Body of pancreas (tissue), 4 donors: ENCODE measurements at regions not wholly inside any gene's neighbourhood (a gene's known extent, or its start where the extent isn't known, plus 50 kb on each side); places are given as distances from the start of the nearest gene placed in this dataset.
A peak's percentile ranks its signal among the peaks of the same experiment; 100 is the strongest.

ENCODE experiments used
- ATAC-seq: fragments of 150-250 bp; one replicate; pipeline ENCODE4 v1.9.1; 2016
- DNase-seq, 4 donors: peaks; one replicate each; pipeline ENCODE4 v3.0.0-alpha.2; 2019
- H3K27ac ChIP-seq, 4 donors: fragments of 200-600 bp; sonication (generic); 1 replicate in 3 of 4; 2 replicates in 1 of 4; pipeline versions ENCODE4 v1.5.1 to v1.6.1; 2016 to 2019; ENCODE audit warnings: mild to moderate bottlenecking in 1 of 4, mixed read lengths in 1 of 4, moderate library complexity in 1 of 4
- H3K27me3 ChIP-seq, 2 donors: fragments of 200-600 bp; sonication (generic); one replicate each; pipeline ENCODE4 v1.6.0; 2016; ENCODE audit warnings: mild to moderate bottlenecking in 1 of 2
- H3K36me3 ChIP-seq, 2 donors: fragments of 200-600 bp; sonication (generic); replicated peaks in 1 of 2; 2 replicates each; pipeline ENCODE4 v1.5.1; 2016; ENCODE audit warnings: low read depth in 2 of 2; ENCODE audit not compliant: insufficient read depth in 1 of 2
- H3K4me1 ChIP-seq: fragments of 200-600 bp; sonication (generic); one replicate; pipeline ENCODE4 v1.6.0; 2016
- H3K4me3 ChIP-seq, 2 donors: fragments of 200-600 bp; sonication (generic); 1 replicate in 1 of 2; 2 replicates in 1 of 2; pipeline ENCODE4 v1.5.1; 2016 to 2019
- H3K9me3 ChIP-seq, 3 donors: fragments of 200-600 bp; sonication (generic); 1 replicate in 2 of 3; 2 replicates in 1 of 3; pipeline ENCODE4 v1.5.1; 2016
- POLR2A ChIP-seq, 3 donors: fragments of 450-650 bp; IDR thresholded peaks; one replicate each; pipeline ENCODE4 v1.6.1; 2016; ENCODE audit warnings: antibody characterized with exemption in 3 of 3, mild to moderate bottlenecking in 2 of 3
- whole genome bisulfite sequencing, 2 donors: methylation state at CpG; one replicate each; pipeline ENCODE4 v1.1.5; 2017; 5-methylcytosine and 5-hydroxymethylcytosine counted together
- intact Hi-C: fragments of 100-400 bp; cut with DNase I; formaldehyde crosslinking; loops from one replicate; pipeline ENCODE4 v1.15.1; 2023
- TF ChIP-seq, protein P1 (sequence below), 7 experiments: fragments of 450-650 bp in 4 of 7; fragments of 200-600 bp in 3 of 7; sonication (generic) in 3 of 7; IDR thresholded peaks; one replicate each; pipeline ENCODE4 v1.5.1; 2016 to 2019; ENCODE audit warnings: antibody characterized with exemption in 7 of 7

DNA sequence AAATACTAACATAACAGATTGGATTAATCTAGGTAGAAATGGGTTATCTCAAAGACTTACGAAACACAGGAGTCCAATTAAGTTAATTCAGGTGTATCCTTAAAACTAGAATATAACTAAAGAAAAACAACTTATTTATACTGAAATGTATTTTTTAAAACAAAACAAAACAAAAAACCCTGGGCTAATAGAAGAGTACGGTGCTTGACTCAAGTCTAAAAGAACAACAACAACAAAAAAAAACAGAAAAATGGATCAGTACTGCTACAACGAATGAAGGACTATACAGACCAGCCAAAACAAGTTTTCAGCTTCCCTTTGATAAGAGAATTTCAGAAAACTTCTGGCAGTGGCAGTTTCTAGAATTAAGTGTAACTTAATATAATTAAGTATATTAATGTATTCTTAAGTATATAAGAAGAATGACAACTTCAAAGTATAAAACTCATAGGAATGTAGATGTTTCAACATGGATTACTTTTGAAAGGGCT lies 120.1 kb upstream of the EGLN3 start:
- DNase-seq (no peak), ATAC-seq (no peak)
- H3K4me3 ChIP-seq: no peak overlapping the region
- no peaks in the 10 kb centered on the region for H3K4me1 ChIP-seq
- no peaks in the 10 kb centered on the region for H3K9me3 ChIP-seq
- H3K27me3 ChIP-seq: no peaks in the 10 kb centered on the region
- WGBS, 2 donors: 75 to 82% methylated on average over 3 of the region's 3 CpGs
- H3K36me3 ChIP-seq: no peaks in the 10 kb centered on the region
- no peak for TF ChIP-seq POLR2A (IDR thresholded peaks at IDR 0.05)
- TF ChIP-seq, protein P1, sequence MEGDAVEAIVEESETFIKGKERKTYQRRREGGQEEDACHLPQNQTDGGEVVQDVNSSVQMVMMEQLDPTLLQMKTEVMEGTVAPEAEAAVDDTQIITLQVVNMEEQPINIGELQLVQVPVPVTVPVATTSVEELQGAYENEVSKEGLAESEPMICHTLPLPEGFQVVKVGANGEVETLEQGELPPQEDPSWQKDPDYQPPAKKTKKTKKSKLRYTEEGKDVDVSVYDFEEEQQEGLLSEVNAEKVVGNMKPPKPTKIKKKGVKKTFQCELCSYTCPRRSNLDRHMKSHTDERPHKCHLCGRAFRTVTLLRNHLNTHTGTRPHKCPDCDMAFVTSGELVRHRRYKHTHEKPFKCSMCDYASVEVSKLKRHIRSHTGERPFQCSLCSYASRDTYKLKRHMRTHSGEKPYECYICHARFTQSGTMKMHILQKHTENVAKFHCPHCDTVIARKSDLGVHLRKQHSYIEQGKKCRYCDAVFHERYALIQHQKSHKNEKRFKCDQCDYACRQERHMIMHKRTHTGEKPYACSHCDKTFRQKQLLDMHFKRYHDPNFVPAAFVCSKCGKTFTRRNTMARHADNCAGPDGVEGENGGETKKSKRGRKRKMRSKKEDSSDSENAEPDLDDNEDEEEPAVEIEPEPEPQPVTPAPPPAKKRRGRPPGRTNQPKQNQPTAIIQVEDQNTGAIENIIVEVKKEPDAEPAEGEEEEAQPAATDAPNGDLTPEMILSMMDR (IDR thresholded peaks at IDR 0.05): no peak
- intact Hi-C loops: no loop called here
- no peak overlapping the region for H3K27ac ChIP-seq

- WGBS, 2 donors: 56 to 68% methylated on average over 3 of the region's 3 CpGs
- no peak overlapping the region for H3K27ac ChIP-seq
- no peaks in the 10 kb centered on the region for H3K27me3 ChIP-seq
- H3K36me3 ChIP-seq: no peaks in the 10 kb centered on the region
- no peaks in the 10 kb centered on the region for H3K9me3 ChIP-seq
- TF ChIP-seq, protein P1 (IDR thresholded peaks at IDR 0.05): no peak
- TF ChIP-seq POLR2A (IDR thresholded peaks at IDR 0.05): no peak
- H3K4me1 ChIP-seq: no peaks in the 10 kb centered on the region
- DNase-seq (no peak), ATAC-seq (peak; percentile 30)
- H3K4me3 ChIP-seq: no peak overlapping the region
- intact Hi-C loops: loop anchor here (10.0 kb wide), 1 partner anchor 115 kb away; the partner anchor contains the start of gene EGLN3
These were observed 119.1 kb upstream of the EGLN3 start for GRCh38 chr14:34069854-34070582.

DNA sequence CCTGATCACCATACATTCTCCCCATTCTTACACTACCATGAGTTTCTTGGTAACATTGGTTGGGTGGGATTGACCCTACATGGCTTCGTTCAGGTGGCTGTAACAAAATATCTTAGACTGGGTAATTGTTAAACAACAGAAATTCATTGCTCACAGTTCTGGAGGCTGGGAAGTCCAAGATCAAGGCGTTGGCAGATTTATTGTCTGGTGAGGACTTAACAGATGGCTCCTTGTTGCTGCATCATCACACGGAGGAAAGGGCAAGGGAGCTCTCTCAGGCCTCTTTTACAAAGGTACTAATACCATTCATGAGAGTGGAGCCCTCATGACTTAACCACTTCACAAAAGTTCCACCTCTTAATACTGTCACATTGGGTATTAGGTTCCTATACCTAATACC lies 116.7 kb upstream of the EGLN3 start:
- 92% methylated on average over 3 of the region's 3 CpGs for WGBS, 2 donors
- TF ChIP-seq, protein P1 (IDR thresholded peaks at IDR 0.05): no peak
- TF ChIP-seq POLR2A (IDR thresholded peaks at IDR 0.05): no peak
- Histone ChIP-seq H3K4me3 (no peak overlapping the region), H3K27me3 (no peaks in the 10 kb centered on the region), H3K36me3 (no peaks in the 10 kb centered on the region), H3K27ac (no peak overlapping the region), H3K4me1 (no peaks in the 10 kb centered on the region), H3K9me3 (no peaks in the 10 kb centered on the region)
- ATAC-seq: no peak
- DNase-seq: no peak
- intact Hi-C loops: loop anchor here (10.0 kb wide), 1 partner anchor 113 kb away; the partner anchor contains the start of gene EGLN3

DNA sequence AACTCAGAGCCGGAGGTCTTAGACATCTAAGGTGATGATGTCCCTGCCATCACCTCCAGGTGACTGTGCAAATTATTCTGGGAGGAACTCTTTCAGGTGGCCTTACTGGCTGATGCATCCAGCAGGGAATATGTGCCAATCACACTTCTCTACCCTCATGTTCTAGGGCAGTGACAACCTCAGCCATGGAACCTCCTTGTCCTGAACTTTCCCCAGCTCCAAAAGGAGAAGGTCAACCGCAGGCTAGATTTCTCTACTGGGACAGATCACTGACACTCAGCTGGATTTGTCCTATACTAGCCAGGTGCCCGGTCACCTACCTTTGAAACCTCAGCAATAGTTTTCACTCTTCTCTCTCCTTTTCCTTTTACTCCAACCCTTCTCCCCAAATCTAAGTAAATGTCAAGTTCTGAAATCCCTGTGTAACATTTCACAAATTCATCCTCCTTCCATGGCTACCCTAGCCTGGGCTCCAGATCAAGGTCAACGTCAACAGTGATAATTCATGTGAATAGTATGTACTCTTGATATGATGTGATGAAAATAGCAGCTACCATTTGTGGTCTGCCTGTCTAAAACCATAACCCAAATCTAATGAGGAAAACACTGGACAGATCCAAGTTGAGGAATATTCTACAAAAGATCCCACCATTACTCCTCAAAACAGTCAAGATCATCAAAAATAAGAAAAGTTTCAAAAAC lies 115.0 kb upstream of the EGLN3 start:
- Histone ChIP-seq H3K27me3 (no peaks in the 10 kb centered on the region), H3K4me3 (no peak overlapping the region), H3K9me3 (no peaks in the 10 kb centered on the region), H3K27ac (no peak overlapping the region), H3K4me1 (no peaks in the 10 kb centered on the region), H3K36me3 (no peaks in the 10 kb centered on the region)
- ATAC-seq (no peak), DNase-seq (no peak)
- TF ChIP-seq POLR2A (IDR thresholded peaks at IDR 0.05): no peak
- TF ChIP-seq, protein P1 (IDR thresholded peaks at IDR 0.05): no peak
- intact Hi-C loops: loop anchor here (10.0 kb wide), 1 partner anchor 111 kb away; the partner anchor contains the start of gene EGLN3
- 76 to 78% methylated on average over 4 of the region's 4 CpGs for WGBS, 2 donors
